ENCODE measurements at regions not wholly inside any gene's neighbourhood (a gene's known extent, or its start where the extent isn't known, plus 50 kb on each side); places are given as distances from the start of the nearest gene placed in this dataset.

DNA sequence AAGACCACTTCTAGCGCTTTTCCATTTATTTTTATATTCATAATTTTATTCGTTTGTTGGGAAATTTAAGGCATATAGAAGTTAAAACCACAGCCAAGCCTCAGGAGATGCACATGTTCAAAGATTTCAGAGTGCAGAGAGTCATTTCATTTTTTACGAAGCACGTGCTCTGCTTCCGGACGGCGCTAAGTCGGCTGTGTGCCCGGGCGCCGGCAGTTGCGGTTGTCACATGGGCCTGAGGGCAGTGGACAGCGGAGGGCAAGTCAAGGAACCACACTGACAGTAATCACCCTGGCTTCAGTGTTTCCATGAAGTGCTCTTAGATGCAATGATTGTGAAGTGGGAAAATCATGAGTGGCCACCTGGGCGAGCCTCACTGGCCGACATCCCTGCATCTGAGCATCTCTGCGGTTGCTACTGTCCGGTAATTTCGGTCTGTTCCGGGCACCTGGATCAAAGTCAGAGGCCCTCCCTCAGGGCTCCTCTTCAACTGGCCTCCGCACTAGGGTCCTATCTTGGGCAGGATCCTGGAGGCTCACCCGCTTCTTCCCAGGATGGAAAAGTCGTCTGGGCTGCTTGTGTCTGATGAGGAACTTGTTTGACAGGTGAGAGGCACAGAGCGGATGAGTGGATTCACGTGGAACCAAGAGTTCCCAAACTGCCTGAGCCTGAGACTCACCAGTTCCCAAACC, 90.8 kb downstream of the DACT2 start:
- DNase-seq (ENCODE audit: low read depth, low spot score): no peak

DNA sequence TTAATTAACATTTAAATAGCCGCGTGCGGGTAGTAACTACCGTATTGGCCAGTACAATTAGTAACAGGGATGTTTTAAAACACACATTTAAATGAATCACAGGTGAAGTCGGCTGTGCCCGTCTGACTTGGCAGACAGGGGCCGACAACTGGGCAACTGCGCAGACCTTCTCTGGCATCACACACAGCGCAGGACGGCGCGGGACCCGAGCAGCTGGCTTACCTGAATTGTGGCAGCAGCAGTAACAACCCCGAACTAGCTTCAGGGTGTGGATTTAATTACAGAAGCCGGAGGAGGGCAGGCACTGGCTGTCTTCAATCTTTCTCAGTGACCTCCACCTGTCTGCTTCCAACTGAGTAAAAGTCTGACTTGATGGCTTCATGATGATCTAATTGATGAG, 91.7 kb downstream of the DACT2 start:
- no peak for DNase-seq (ENCODE audit: low read depth, low spot score)

DNA sequence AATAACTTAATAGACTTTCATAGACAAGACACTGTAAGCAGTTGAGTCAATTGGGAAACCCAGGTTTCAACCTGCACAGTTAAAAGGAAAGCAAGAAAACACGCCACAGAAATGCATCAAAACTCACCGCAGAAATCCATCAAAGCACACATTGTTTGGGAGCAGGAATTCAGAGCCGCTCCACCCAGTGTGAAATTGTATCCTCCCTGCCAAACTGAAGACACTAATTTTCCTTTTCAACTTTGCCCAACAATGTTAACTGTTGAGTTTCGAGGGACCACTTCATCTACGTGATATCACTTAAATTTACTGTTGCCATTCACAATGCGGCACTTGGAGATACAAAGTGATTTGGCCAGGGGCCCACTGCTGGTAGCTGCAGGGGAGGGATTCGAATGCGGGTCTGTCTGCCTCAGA, 92.7 kb downstream of the DACT2 start:
- DNase-seq (ENCODE audit: low read depth, low spot score): no peak

DNA sequence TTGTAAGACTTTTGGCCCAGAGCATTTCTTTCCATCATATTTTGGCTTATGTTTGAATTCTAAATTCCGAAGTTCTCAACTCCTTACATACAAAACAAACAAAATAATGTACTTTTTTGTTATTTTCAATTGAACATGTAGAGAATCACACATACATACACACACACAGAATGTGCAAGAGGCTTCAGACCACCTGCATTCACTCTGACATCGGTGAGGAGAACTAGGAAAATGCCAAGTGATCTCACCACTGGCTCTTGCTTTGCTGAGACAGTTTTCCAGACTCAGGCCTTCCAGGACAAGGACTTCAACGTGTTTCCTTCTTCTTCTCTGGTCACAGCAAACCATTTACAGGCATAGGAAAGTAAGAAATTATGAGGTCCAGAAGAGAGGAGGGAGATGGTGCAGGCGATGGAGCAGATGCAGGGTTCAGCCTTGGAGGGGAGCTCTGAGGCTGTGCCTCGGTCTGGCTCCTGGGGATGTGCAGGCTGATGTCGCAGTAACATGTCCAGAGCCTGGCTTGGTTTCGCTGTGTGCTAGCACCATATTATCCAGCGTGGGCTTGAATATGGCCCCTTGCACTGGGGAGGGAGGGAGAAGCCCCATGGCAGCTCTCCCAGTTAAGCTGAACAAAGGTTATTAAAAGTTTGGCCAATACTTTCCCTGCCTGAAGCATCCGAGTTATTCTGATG, 93.4 kb downstream of the DACT2 start:
- DNase-seq (ENCODE audit: low read depth, low spot score): no peak

DNA sequence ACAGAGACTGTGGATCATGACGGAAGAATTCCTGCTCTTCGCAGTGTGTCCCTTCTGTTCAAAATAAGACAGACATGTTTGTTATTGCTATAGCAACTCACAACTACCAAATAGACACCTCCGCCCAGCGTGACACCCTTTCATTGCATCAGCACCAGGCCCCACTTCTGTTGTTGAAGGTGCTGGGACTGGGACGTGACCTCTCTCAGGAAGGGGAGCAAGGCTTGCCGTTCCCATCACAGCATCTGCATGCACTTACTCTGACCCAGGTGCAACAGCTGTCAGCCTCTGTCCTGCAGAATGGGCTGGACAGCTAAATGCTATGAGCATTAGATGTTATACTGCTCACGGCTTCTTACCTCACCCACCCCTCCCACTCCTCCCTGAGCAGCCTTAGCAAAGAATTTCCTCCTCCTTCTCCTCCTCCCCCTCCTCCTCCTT, 94.1 kb downstream of the DACT2 start:
- no peak for DNase-seq (ENCODE audit: low read depth, low spot score)

DNA sequence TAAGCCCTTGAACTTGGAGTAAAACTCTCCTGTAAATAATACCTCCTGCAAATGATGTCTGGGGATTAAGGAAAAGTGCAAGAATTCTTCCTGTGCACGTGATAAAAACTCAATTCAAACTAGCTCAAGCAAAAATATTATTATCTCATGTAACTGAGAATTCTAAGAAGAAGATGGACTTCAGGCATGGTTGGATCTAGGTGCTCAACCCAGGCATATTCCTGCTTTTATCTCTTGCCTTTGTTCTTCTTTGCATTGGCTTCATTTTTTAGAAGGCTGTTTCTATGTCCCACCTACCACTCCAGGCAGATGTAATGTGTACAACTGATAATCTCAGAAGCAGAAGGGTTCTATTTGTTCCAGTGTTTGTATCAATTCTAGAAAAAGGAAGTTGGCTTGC, 95.8 kb downstream of the DACT2 start:
- DNase-seq (ENCODE audit: low read depth, low spot score): no peak

DNA sequence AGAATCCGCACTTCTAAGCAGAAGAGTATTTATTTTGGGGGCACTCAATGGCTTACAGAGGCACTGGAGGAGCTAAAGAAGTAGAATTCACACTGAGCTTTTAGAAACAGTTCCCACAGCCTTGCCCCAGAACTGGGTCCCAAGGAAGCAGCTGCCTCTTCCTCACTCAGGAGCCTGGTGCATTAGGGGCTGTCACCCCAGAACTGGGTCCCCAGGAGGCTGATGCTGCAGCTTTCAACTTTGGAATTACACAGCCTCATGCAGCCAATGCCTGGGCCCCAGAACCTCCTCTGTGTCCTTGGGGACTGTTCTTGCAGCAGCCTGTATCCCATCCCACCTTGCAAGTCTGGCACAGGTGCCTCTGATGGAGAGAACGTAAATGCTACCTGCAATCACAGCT, 96.4 kb downstream of the DACT2 start:
- DNase-seq (ENCODE audit: low read depth, low spot score): no peak

DNA sequence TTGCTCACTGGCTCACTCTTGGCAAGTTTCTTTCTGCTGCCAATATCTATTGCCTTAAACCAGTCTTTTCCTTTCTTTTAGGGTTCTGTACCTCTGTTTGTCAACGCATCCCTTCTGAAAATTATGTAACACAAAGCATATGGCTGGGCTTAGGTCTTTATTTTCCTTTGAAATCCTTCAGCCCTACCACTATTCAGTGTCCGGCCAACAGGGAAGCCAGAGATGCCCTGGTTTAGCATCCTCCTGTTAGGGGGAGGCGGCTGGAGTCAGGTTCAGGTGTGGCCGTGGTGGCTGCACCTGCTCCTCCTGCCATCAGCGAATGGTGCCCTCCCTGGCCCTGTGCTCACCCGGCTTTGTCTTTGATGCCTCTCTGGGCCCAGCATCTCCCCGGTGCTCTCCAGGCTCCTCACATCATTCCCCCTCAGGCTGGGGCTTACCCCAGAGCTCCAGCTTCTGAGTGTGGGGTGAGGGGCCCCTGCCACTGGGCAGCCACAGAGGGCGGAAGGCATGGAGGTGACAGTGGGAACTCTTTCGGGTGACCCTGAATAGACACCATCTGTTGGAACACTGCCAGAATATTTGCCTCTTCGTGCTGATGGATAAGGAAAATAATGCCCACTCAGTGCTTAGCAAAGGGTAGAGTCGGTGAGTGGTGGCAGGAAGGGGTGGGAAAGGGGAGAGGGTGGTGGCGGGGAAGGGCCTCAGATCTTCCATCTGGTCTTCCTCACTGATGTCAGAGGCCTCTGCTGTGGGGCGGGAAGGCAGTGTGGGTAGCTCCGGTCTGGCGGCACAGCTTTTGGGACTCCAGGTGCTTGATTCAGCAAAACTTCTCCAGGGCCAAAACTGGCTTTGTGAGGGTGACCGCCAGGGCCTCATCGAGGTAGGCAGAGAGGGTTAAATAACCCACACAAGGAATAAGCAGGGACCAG, 97.2 kb downstream of the DACT2 start:
- no peak for DNase-seq (ENCODE audit: low read depth, low spot score)

DNA sequence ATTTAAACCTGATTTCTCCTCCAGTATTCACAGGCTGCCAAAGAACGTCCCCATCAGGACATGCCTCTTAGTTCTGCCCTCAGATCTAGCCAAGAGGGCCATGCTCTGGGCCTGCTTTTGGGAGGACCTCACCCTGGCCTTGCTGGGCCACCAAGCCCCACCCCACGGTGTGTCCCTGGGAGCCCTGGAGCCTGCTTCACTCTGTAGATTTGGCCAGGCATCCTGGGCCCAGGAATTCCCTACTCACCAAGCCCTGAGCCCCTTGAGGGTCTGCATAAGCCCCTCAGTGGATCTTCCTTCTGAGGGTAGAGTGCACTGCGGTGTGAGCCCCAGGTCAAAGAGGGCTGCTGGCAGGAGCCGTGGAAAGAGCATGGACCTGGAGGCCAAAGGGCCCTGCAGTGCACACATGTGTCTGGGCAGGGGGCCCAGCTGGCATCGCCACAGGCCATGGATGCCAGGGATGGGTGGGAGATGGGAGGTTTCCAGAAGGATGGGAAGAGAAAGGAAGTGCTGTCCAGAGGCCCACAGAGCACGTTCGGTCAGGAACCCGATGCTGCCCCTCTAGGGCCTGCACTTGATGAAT, 98.0 kb downstream of the DACT2 start:
- no peak for DNase-seq (ENCODE audit: low read depth, low spot score)

DNA sequence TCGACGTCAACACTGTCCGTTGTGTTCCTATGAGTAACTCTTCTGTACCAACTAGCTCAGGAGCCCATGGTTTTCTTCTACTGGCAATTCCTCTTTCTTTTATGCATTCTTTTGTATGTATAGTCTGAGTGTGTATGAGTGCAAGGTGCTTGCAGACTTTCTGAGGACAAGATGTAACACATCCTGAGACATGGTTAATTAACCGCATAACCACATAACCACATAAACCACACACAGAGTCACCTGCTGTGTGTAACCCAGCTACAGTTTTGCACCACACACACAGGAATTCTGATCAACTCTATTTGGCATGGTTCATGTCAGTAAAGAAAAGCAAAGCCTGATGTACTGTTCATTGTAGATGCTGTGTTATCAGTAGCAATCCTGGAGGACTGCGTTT, 98.6 kb downstream of the DACT2 start:
- no peak for DNase-seq (ENCODE audit: low read depth, low spot score)

DNA sequence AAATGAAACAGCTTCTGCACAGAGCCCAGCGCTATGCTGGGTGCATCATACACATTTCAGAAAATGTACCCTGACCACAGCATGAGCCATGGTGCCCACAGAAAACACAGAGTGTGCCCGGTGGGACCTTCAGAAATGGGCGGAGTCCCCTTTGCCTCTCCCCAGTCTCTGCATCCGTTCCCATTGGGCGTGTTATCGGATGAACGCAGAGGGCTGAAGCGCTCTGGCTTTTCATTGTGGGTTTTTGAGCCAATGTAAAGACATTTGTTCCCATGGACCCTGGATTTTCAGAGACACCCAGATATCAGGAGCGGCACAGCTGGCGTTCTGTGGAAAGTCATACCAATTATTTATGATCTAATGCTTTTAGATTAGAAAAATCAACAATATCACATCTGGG, 99.8 kb downstream of the DACT2 start:
- no peak for DNase-seq (ENCODE audit: low read depth, low spot score)

DNA sequence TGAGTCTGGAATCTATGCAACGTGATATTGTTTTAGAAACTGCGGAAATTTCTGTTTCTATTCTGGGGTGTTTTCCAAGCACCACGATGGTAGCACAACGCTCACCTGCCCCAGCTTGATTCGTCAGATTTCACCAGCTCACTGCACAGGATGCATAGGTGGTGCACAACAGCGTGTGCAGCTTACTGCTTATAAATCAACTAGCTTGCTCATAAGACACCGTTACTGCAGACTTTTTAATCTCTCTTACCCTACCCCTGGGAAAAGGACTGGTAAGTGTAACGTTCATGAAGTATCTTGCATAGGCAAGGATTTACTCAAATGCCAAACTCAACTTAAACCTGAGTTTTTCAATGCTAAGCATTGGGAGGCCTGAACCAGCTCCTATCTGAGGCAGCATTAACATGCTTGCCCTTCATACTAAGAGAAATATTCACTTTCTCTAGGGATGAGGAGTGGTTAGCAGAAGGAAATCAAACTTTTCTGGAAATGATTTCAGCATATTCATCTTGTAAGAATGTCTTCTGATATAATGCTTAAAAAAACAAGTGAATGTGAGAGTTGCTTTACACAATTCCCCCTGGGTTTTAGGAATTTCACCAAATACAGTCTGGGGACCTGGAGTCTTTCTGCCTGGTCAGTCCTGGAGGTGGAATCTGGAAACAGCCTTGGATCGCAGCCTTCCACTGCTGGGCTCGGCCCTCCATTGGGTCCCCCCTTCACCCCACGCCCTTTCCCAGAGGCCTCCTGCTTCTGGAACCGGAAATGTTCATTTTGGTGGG, 100.6 kb downstream of the DACT2 start:
- no peak for DNase-seq (ENCODE audit: low read depth, low spot score)

DNA sequence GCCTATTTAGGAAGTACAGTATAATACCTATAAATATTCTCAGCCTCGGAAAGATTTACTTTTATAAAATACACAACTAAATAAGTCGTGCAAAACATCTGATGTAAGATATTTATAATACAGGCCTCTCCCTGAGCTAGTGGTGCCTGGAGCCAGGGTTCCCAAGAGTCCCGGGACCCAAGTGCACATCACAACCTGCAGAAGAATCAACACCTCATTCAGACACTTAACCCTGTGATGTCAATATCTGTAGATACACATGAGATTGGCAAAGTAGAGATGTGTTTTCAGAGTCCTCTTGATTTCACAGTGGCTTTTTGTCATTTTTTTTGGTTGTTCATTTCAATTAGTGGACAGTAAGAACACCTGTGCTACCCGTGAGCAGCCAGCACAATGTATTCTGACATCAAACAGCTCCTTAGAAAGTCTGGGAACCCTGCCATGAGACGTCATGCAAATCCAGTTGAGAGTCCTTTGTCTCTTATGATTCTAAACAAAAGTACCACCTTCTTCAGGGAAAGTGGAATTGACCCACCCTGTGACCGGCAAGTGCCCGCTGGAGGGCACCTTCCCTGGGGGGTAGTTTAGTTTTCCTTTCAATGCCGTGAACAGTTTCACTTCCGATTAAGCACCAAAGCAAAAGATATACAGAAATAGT, 101.6 kb downstream of the DACT2 start:
- no peak for DNase-seq (ENCODE audit: low read depth, low spot score)

DNA sequence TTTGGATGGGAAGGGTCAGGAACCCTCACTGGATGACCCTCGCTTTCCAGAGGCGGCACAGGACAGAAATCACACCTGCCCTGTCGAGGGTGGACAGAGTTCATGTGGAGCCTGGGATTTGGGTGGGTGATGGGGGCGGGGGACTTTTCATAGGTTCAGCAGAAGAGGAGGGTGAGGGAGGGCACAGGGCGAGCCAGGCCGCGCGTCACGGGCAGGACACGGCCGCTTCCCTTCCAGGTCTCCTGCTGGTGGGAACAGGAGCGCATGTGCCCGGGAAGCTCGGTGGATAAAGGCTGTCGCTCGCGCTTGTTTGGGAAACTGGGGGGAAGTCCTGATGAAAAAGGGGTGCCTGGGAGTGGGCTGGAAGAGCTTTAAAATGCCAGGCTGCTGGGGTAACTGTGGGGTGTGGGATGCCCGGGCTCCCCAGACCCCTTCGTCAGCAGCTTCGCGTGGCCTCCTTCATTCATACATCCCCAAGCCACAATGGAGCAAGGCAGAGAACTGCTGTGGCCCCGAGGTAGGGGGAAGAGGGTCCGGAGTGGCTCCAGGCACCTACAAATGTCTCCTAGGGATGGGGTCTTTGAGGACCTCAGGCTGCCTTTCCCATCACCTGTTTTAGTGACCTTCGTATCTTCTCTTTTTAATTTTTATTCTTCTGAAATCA, 102.2 kb downstream of the DACT2 start:
- no peak for DNase-seq (ENCODE audit: low read depth, low spot score)

DNA sequence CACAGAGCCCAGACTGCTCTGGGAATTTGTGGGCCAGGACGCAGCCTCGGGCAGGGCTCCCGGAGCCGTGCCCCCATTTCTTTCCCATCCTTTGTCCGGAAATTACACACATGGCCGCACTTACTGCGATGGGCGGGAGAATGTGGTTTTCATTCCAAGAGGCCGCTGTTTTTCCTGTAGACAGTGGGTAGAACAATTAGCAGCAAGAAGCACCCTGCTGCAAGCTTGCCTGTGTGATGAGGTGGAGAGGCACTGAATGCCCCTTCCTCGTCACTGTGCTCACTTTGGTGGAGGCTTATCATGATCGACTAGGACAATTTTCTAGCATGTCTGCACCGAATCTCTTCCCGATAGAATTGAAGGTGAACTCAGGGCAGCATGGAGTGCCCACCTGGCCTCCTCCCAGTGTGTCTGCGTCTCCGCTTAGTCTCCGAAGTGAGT, 102.8 kb downstream of the DACT2 start:
- DNase-seq (ENCODE audit: low read depth, low spot score): no peak

DNA sequence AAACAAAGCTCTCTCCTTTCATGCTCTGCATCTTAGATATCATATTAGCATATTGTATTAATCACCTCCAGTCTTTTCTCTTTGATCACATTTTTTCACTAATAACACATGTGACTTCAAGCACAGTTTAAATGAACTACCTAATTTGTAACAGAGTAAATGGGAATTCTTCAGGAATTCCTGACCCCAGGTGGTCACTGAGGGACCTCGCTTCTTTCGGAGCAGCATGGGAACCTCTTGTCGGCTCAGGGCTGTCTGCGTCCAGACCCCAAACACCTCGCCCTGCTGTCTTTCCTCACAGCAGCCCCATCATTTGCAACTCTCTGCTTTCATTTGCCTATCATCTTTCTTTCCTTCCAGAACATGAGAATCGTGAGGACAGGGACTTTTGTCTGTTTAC, 103.5 kb downstream of the DACT2 start:
- DNase-seq (ENCODE audit: low read depth, low spot score): no peak

DNA sequence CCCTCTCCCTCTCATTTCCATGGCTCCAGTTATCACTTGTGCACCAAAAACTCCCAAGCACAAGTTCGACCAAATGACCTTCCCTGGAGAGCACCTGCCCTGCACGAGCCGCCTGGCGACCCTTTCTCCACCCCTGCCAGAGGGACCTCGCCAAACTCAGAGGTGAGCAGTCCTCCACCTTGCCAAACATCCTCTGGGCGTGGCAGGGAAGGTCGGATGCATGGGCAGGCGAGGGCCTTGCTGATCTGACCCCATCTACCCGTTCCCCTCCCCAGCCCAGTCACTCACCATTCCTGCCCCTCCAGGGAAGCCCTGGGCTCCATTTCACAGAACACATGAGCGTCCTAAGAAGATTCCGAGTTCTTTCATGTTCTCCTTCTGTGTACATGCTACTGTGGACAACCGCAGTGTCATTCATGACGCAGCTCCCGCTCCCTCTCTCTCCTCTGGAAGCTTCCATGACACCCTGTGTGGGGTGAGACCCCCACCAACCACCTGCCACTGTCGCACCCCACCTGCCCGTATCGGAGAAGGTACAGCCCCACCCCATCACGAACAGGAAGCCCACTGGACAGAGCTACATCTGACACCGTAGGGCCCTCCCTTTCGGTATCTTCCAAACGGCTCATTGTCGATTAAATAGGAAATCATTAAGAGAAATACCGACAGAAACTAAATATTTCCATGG, 104.3 kb downstream of the DACT2 start:
- no peak for DNase-seq (ENCODE audit: low read depth, low spot score)

DNA sequence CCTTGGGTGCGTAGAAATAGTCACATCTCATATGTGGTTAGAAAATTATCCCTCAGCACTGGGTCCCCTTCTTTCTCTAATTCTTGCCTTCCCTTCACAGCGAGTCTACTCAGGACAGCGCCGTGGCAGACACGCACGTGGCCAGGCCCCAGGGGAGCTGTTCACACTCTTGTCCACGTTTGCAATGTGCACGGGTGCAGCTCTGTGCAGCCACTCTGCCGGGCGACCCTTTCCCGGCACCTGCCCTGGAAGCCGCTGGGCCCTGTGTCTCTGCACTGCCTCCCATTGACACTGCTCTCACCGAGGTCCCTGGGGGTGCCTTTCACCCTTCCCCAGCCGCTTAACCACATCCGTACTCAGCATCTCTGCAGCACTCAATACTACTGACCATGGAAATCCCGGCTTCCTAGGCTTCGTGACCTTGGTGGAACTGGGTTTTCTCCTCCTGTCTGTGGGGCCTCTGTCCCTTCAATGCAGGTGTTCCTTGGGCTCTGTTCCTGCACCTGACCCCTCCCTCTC, 104.9 kb downstream of the DACT2 start:
- no peak for DNase-seq (ENCODE audit: low read depth, low spot score)

DNA sequence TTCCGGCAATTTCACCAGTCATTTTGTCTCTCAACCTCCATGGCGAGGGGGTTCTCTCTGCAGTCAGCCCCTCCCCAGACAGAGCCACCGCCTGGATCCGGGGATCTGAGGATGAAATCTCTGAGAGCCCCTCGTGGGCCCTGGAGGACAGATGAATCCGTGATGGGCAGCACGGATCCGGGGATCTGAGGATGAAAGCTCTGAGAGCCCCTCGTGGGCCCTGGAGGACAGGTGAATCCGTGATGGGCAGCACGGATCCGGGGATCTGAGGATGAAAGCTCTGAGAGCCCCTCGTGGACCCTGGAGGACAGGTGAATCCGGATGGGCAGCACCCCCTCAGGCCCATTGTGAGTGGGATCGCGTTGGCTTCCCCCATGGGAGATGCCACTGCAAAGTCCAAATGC, 106.5 kb downstream of the DACT2 start:
- DNase-seq (ENCODE audit: low read depth, low spot score): no peak

Measured in brain pericyte (primary cell).